GM12878 (cell line): ENCODE measurements at regions not wholly inside any gene's neighbourhood (a gene's known extent, or its start where the extent isn't known, plus 50 kb on each side); places are given as distances from the start of the nearest gene placed in this dataset.

ENCODE experiments used
- ATAC-seq: fragments of 200-7000 bp; cut with Tn5 transposase; 3 replicates; pipeline ENCODE4 v1.9.1; 2020; ENCODE audit warnings: mild to moderate bottlenecking, moderate library complexity
- BruUV-seq: library from RNA; stranded (reverse); fragments of 400-500 nt; replicated peaks from 2 replicates; lab custom pipeline; 2021; lab: Mats Ljungman, UMichigan
- CTCF ChIA-PET: fragments of 300-600 bp; sonication (Branson Sonifier 250); formaldehyde crosslinking; extraction: SDS; loops from one replicate; lab custom pipeline; 2021; ENCODE audit warnings: inconsistent platforms; lab: Yijun Ruan, JAX
- POLR2A ChIA-PET: fragments of 350-600 bp; formaldehyde crosslinking; extraction: SDS; loops from one replicate; lab custom pipeline; 2021; ENCODE audit warnings: inconsistent platforms; lab: Charles Lee
- RAD21 ChIA-PET: fragments of 300-600 bp; sonication (Branson Sonifier 250); formaldehyde crosslinking; loops from one replicate; lab custom pipeline; 2023; ENCODE audit warnings: antibody characterized with exemption; ENCODE audit not compliant: unreplicated experiment; lab: Charles Lee
- SMC1A ChIA-PET: fragments of 300-600 bp; sonication (Branson Sonifier 250); formaldehyde crosslinking; loops from one replicate; lab custom pipeline; 2023; ENCODE audit not compliant: unreplicated experiment, uncharacterized antibody; lab: Charles Lee
- DNase-seq: peaks from one replicate; pipeline ENCODE4 v3.0.0-alpha.2; 2011; ENCODE audit warnings: low read depth, low spot score
- FAIRE-seq: peaks from 3 replicates; lab custom pipeline; 2011; peaks lifted over from hg19 to GRCh38; lab: Jason Lieb, UNC
- H2AFZ ChIP-seq: 2 replicates; pipeline ENCODE4 v1.6.0; 2011; ENCODE audit warnings: low read depth, low read length, control low read depth; ENCODE audit not compliant: control insufficient read depth
- H3K27ac ChIP-seq: 2 replicates; pipeline ENCODE4 v1.5.1; 2011; ENCODE audit warnings: control low read depth; ENCODE audit not compliant: control insufficient read depth, insufficient read depth
- H3K27me3 ChIP-seq, 2 experiments: replicated peaks in 1 of 2; 2 replicates each; pipeline versions ENCODE4 v1.6.0 to v1.6.1; 2011; ENCODE audit warnings: low read length in 1 of 2; ENCODE audit not compliant: control insufficient read depth in 2 of 2, insufficient read depth in 2 of 2
- H3K36me3 ChIP-seq, 2 experiments: 2 replicates each; pipeline ENCODE4 v1.5.1; 2011; ENCODE audit warnings: low read length in 1 of 2; ENCODE audit not compliant: control insufficient read depth in 2 of 2, insufficient read depth in 2 of 2
- H3K4me1 ChIP-seq: 2 replicates; pipeline ENCODE4 v1.6.1; 2011; ENCODE audit warnings: mild to moderate bottlenecking, low read length, moderate library complexity, mixed read lengths; ENCODE audit not compliant: control insufficient read depth, insufficient read depth
- H3K4me2 ChIP-seq: 2 replicates; pipeline ENCODE4 v1.6.0; 2011; ENCODE audit warnings: control low read depth; ENCODE audit not compliant: control insufficient read depth, insufficient read depth
- H3K4me3 ChIP-seq: fragments of 200-600 bp; sonication (generic); 2 replicates; pipeline ENCODE4 v1.5.1; 2016
- H3K79me2 ChIP-seq: 2 replicates; pipeline ENCODE4 v1.6.0; 2011; ENCODE audit warnings: low read length; ENCODE audit not compliant: control insufficient read depth, insufficient read depth
- H3K9ac ChIP-seq: 2 replicates; pipeline ENCODE4 v1.8.0; 2011; ENCODE audit warnings: low read length, control low read depth, mixed read lengths; ENCODE audit not compliant: control insufficient read depth, insufficient read depth
- H3K9me3 ChIP-seq: replicated peaks from 3 replicates; pipeline ENCODE4 v1.5.1; 2011; ENCODE audit warnings: mild to moderate bottlenecking, low read length; ENCODE audit not compliant: control insufficient read depth, insufficient read depth
- H4K20me1 ChIP-seq: 2 replicates; pipeline ENCODE4 v1.6.0; 2011; ENCODE audit not compliant: control insufficient read depth, insufficient read depth
- HCFC1 ChIP-seq: fragments of 150-350 bp; IDR thresholded peaks from 2 replicates; pipeline ENCODE4 v1.6.1; 2014; ENCODE audit warnings: low read length
- HDAC6 ChIP-seq: fragments of 200-600 bp; sonication (generic); IDR thresholded peaks from one replicate; pipeline ENCODE4 v1.8.0; 2017; ENCODE audit warnings: antibody characterized with exemption; ENCODE audit not compliant: unreplicated experiment
- MEF2A ChIP-seq: IDR thresholded peaks from 2 replicates; pipeline ENCODE4 v1.6.1; 2011; ENCODE audit warnings: low read depth, mild to moderate bottlenecking, low read length, moderate library complexity; ENCODE audit not compliant: insufficient read depth
- NBN ChIP-seq: fragments of 450-650 bp; IDR thresholded peaks from 2 replicates; pipeline ENCODE4 v1.6.1; 2016
- PML ChIP-seq: IDR thresholded peaks from 2 replicates; pipeline ENCODE4 v1.6.1; 2012; ENCODE audit warnings: low read length, inconsistent platforms
- POLR2AphosphoS5 ChIP-seq: IDR thresholded peaks from 2 replicates; pipeline ENCODE4 v1.6.1; 2011; ENCODE audit warnings: mild to moderate bottlenecking, low read length, inconsistent platforms
- RB1 ChIP-seq: fragments of 450-650 bp; formaldehyde crosslinking; IDR thresholded peaks from 2 replicates; pipeline ENCODE4 v1.6.1; 2017; ENCODE audit warnings: mild to moderate bottlenecking, borderline replicate concordance
- WGBS: methylation state at CpG from one replicate; pipeline ENCODE4 v1.1.6; 2016; ENCODE audit warnings: low lambda C conversion rate; ENCODE audit not compliant: insufficient replicate concordance, insufficient coverage; ENCODE audit errors: missing lambda C conversion rate; 5-methylcytosine and 5-hydroxymethylcytosine counted together
- in situ Hi-C: fragments of 300-500 bp; cut with MboI; formaldehyde crosslinking; loops from 9 replicates; pipeline ENCODE4 v1.14.3; 2018; ENCODE audit warnings: mixed read lengths
- intact Hi-C: fragments of 100-400 bp; cut with micrococcal nuclease; formaldehyde crosslinking; loops from one replicate; pipeline ENCODE4 v1.14.2; 2022; ENCODE audit not compliant: unreplicated experiment
- TF ChIP-seq, protein P1 (sequence below): IDR thresholded peaks from 2 replicates; pipeline ENCODE4 v1.6.1; 2011; ENCODE audit warnings: mild to moderate bottlenecking, low read depth, low read length, moderate library complexity; ENCODE audit not compliant: insufficient replicate concordance
- TF ChIP-seq, protein P2 (sequence below): fragments of 450-650 bp; IDR thresholded peaks from 2 replicates; pipeline ENCODE4 v1.6.1; 2017; ENCODE audit warnings: low read depth, mild to moderate bottlenecking, moderate library complexity

DNA sequence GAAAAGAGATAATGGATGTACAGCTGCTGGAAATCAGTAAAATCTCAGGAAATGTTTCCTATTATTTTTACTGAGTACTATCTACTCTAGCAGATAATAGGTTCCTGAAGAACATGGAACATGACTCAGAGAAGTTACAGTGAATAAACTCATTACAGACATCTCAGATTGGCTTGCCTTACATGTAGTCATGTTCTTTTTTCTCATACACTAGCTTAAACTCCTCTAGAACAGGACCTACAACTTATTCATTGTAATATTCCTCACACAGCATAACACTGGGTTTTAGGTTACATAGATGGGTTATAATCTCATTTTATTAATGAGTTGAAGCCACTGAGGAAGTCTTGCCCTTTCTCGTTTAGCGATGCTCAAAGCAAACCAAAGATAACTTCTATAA lies 86.9 kb upstream of the BMP2K start:
- Histone ChIP-seq H3K27ac (no peak overlapping the region), H4K20me1 (no peaks in the 10 kb centered on the region), H3K4me1 (0 out of 2 replicates have a peak, but pooled peaks cover 5% of the 10 kb centered on the region), H3K9ac (no peak overlapping the region), H2AFZ (no peak overlapping the region), H3K79me2 (no peaks in the 10 kb centered on the region), H3K4me3 (no peak overlapping the region), H3K27me3 (no peaks in the 10 kb centered on the region), H3K9me3 (no peaks in the 10 kb centered on the region), H3K4me2 (no peak overlapping the region), H3K36me3 (no peaks in the 10 kb centered on the region)
- no peak for ATAC-seq
- ChIA-PET RAD21 (no interaction called here), SMC1A (interaction anchor here (1.6 to 1.8 kb wide), 2 partner anchors 16 to 44 kb away, joined by 5 to 6 read pairs; no protein-coding TSS in a partner anchor), POLR2A (interaction anchor here (0.9 kb wide), 1 partner anchor 16 kb away, joined by 4 read pairs; no protein-coding TSS in a partner anchor), CTCF (interaction anchor here (0.6 kb wide), 1 partner anchor 75 kb away, joined by 3 read pairs; no protein-coding TSS in a partner anchor)
- TF ChIP-seq, protein P1, sequence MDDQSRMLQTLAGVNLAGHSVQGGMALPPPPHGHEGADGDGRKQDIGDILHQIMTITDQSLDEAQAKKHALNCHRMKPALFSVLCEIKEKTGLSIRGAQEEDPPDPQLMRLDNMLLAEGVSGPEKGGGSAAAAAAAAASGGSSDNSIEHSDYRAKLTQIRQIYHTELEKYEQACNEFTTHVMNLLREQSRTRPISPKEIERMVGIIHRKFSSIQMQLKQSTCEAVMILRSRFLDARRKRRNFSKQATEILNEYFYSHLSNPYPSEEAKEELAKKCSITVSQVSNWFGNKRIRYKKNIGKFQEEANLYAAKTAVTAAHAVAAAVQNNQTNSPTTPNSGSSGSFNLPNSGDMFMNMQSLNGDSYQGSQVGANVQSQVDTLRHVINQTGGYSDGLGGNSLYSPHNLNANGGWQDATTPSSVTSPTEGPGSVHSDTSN, result no peak
- TF ChIP-seq HDAC6 (no peak), RB1 (no peak), NBN (no peak), PML (no peak), POLR2AphosphoS5 (no peak), MEF2A (no peak), HCFC1 (no peak)
- TF ChIP-seq, protein P2, sequence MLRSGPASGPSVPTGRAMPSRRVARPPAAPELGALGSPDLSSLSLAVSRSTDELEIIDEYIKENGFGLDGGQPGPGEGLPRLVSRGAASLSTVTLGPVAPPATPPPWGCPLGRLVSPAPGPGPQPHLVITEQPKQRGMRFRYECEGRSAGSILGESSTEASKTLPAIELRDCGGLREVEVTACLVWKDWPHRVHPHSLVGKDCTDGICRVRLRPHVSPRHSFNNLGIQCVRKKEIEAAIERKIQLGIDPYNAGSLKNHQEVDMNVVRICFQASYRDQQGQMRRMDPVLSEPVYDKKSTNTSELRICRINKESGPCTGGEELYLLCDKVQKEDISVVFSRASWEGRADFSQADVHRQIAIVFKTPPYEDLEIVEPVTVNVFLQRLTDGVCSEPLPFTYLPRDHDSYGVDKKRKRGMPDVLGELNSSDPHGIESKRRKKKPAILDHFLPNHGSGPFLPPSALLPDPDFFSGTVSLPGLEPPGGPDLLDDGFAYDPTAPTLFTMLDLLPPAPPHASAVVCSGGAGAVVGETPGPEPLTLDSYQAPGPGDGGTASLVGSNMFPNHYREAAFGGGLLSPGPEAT, result no peak
- in situ Hi-C loops, result no loop called here
- FAIRE-seq, result no peak
- no peak for DNase-seq
- 100% methylated on average over 2 of the region's 2 CpGs for WGBS
- BruUV-seq, result no TSS peak
- intact Hi-C loops, result no loop called here
